GM18909 (cell line): ENCODE measurements at regions not wholly inside any gene's neighbourhood (a gene's known extent, or its start where the extent isn't known, plus 50 kb on each side); places are given as distances from the start of the nearest gene placed in this dataset.
"Not testable (repeated sequence)": the region's sequence is repeated elsewhere in the genome, so short reads cannot be mapped to it uniquely, and the experiment has no call there.

ENCODE experiments used
- ATAC-seq: cut with Tn5 transposase; IDR thresholded peaks from one replicate; pipeline ENCODE4 v1.9.1; 2021; ENCODE audit warnings: mild to moderate bottlenecking; ENCODE audit not compliant: unreplicated experiment, poor library complexity

DNA sequence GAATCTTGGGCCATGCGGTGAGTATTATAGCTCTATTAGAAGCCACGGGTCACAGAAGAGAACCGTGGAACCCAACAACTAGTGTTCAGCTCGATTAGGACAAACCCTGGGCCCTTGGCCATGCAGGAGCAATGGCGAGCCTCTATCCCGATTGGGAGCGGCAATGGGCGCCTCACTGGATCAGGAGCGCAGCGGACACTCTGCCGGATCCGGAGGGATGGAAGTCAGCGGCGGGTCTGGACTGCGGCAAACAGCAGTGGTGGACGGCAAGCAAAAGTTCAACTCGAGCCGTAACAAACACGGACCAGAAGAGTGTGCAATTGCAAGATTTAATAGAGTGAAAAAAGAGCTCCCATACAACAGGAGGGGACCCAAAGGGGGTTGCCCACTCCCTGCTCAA is 1481.9 kb downstream of the PCDH9 start:
- no peak for ATAC-seq

DNA sequence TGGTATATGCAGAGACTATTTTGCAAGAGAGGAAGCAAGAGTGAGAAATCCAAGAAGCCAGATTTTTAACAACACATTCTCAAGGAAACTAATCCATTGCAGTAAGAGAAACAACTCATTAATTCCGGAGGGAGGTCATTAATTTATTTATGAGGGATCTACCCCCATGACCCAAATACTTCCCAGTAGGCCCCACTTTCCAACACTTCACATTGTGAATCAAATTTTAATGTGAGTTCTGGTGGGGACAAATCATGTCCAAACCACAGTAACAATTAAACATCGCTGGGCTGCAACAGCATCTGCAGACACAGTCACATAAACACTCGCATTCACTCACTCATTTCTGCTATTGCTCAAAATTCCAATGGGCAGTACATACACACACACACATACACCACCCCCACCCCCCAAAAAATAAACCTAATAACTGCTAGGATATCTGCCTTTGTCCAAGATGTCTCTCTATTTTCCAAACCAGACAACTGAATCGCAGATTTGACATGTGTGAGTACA is 1483.7 kb downstream of the PCDH9 start:
- ATAC-seq, result no peak

DNA sequence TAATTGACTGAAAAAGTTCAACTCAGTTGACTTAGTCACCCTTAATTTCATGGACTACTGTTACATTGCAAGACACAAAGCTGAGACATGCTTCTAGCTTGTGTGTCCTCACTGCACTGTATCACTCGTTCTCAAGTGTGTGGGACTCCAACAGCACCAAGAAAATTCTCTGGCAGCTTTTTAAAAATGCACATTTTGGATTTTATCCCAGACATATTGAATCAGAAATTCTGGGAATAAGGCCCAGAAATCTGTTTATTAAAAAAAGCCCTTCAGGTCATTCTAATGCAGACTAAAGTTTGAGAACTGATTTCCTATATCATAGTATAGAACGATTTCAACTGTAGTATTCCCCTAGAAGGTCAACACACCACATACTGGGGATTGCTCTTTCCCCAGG is 1485.3 kb downstream of the PCDH9 start:
- no peak for ATAC-seq

DNA sequence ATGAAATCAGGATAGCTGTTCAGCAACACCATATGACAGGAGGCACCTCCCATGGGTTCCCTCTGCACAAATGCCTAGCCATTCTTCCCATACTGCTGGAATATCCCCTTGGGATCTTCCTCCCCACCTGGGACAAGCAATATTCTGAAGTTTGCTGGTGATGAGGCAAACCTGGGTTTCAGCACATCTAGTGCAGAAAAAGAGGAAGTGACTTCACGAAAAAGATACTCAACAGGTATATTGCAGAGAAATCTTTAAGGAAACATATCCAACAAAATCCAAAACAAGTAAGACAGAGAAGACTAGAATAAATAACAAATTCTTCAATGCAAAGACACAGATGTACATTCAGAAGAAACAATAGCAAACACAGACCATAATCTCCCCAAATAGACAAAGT is 1497.0 kb downstream of the PCDH9 start:
- no peak for ATAC-seq

DNA sequence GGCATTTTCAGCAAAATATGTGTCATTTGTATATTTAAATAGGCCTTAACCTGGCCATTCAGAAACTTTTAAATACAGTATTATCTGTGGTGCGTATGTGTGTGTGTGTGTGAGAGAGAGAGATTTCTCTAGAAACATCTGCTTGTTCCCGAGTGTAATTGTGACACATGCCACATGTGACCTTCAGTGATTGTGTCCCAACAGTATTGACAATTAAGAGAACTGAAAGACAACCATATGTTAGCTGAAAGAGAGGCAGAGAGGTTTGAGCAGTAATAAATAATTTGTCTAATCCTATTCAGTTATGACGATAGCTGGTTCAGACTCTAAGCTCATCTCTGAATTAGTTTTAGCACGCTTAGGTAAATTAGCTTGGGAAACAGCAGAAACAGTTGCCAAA is 1503.1 kb downstream of the PCDH9 start:
- no peak for ATAC-seq

DNA sequence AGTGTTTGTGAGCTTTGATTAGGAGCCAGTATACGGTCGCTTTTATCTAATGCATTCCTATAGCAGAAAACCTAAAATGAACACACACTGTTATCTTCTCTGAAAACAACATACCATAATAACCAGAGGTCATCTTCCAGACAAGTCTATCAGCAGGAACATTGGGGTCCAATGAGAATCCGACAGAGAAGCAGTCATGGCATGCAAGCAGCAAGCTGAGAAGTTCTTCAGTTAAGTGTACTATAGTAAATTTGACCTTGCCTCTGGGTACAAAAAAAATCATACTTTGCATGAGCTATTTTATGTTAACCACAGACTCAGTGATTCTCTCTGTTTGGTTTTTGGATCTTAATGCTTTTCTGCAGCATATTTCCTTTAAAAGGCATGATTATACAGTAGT is 1505.1 kb downstream of the PCDH9 start:
- no peak for ATAC-seq

DNA sequence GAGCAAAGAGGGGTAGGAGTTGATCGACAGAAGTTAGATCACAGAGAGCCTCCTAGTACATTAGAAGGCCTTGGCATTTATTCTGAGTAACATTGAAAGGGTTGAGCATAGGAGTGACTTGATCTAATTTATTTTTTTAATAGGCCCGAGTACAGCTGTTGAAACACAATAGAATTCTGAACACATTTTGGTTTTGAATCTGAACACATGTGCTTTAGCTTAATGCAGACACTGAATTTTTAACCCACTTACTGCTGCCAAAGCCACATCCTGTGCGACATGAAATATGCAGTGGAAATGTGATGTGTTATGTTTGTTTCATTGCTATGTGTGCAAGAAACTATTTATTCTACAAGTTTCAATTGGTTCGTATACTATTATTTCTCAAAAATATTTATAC is 1505.9 kb downstream of the PCDH9 start:
- no peak for ATAC-seq

DNA sequence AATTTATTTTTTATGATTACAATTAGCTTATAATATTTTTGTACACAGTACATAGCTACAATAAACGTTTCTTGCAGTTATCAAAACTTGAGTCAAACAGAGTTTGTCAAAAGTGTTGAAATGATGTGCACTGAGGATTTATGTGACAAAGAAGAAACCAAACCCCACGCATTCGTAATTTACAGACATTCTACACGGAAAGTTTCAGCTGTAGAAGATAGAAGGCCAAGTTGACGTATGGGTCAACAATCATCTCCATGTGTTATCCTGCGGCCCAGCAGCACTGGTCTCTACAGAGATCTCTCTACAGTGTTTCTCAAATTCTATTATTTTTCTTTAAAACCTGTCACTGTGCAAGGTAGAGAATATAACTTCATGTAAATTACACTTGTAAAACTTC is 1507.6 kb downstream of the PCDH9 start:
- ATAC-seq, result no peak

DNA sequence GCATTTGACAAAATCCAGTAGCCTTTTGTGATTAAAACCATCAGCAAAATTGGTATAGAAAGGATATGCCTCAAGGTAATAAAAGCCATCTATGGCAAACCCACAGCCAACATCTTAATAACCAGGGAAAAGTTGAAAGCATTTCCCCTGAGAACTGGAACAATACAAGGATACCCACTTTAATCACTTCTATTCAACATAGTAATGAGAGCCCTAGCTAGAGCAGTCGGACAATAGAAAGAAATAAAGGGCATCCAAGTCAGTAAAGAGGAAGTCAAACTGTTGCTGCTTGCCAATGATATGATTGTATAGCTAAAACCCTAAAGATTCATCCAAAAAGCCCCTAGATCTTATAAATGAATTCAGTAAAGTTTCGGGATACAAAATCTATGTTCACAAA is 1510.3 kb downstream of the PCDH9 start:
- ATAC-seq, result no peak

DNA sequence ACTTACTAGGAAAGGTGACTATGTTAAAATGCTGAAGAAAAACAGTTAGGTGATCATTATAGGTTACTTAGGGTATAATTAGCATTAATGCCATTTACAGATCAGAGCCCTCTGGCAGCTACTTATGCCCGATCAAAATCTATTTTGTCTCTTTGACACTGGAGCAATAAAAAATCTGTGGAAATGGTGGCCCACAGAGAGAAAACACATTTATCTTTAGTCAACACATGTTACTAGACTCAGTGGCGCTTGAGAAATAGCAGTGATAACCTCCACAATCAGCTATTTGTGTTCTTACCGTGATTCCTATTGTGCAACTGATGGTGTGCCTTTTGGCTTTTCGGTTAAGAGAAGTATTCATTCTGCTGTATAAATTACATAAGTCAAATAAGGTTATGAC is 1519.6 kb downstream of the PCDH9 start:
- no peak for ATAC-seq

DNA sequence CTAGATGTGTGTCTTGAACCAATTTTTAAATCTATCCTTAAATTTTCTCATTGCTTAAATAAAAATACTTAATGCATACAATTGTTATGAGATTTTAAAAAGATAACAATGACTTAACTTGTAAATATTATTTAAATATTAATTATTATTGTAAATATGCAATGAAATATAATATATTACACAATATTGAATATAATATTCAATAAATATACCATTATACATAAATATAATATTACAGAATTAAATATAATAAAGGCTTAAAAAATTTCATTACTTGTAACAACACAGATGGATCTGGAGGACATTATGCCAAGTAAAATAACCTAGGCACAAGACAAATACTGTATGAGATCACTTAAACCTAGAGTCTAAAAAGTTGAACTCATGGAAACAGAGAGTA is 1532.3 kb downstream of the PCDH9 start:
- no peak for ATAC-seq

DNA sequence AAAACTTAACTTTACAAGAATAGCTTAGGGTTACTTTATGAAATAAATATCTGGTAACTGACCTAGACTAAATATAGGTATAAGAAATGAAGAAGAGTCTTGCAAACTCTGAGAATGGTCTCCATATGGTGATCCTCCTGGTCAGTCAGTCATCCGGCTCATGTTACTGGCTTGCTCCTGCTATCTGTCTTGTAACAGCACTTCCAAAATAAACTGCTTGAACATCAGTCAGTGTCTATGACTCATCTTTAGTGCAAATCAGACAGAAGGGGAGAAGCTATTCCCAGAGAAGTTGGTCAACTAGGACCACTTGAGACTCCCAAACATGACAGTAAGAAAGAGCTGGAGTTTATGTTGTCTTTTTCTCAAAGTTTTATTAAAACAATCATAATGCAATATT is 1550.9 kb downstream of the PCDH9 start:
- ATAC-seq, result no peak

DNA sequence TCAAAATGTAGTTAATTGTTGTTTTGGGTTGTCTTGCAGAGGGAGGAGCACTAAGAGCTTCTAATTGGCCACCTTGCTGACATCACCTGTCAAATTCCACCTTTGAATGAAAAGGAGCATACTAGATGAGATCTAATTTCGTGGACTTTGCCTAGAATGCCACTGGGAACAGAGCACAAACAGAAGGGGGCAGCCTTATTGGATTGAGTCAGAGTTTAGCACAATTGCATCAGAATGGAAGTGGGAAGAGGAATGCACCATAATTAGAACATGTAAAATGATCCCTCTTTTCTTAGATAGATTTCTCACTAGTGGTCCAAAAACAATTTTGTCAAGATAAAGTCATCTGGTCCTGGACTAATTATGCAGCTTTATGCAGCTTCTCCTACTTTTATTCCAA is 1552.2 kb downstream of the PCDH9 start:
- ATAC-seq, result no peak

DNA sequence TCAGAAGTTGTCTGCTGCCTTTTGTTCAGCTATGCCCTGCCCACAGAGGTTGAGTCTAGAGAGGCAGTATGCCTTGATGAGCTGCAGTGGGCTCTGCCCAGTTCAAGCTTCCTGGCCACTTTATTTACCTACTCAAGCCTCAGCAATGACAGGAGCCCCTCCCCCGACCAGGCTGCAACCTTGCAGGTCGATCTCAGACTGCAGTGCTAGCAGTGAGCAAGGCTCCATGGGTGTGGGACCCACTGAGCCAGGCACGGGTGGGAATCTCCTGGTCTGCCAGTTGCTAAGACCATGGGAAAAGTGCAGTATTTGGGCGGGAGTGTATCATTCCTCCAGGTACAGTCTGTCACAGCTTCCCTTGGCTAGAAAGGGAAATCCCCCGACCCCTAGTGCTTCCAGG is 1554.8 kb downstream of the PCDH9 start:
- not testable (repeated sequence) for ATAC-seq

DNA sequence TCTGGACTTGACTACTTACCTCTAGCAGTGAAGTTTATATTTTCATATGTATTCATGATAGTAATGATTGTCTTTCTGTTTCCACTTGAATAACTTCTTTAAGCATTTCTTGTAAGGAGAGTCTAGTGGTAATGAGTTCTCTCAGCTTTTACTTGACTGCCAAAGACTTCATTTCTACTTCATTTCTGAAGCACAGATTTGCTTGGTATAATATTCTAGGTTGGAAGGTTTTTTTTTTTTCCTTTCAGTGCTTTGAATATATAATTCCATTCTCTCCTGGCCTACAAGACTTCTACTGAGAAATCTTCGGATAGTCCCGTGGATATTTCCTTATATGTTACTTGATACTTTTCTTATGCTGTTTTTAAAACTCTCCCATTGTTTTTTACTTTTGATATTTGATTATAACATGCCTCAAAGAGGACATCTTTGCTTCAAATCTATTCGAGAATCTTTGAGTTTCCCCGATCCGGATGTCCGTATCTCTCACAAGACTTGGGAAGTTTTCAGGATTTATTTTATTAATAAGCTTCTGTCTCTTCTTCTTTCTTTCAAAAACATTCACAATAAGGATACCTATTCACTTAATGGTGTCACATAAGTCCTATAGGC is 1560.0 kb downstream of the PCDH9 start:
- no peak for ATAC-seq

DNA sequence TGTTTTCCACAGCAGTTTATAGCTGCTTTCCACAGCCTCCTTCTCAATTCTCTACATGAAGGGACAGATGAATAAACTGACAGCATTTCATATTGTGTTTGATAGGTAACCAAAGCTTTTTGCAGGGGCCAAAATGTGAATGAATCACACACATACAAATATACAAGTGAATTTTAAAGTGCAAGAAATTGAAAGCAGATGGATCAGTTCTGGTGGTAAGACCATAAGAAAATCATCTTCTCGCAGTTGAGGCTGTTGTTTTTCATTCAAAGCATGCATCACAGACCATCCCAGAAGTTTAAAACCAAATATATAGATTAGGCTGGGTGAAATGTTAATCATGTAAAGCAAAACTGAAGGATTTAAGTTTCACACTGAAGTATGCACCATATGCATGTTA is 1569.4 kb downstream of the PCDH9 start:
- no peak for ATAC-seq

DNA sequence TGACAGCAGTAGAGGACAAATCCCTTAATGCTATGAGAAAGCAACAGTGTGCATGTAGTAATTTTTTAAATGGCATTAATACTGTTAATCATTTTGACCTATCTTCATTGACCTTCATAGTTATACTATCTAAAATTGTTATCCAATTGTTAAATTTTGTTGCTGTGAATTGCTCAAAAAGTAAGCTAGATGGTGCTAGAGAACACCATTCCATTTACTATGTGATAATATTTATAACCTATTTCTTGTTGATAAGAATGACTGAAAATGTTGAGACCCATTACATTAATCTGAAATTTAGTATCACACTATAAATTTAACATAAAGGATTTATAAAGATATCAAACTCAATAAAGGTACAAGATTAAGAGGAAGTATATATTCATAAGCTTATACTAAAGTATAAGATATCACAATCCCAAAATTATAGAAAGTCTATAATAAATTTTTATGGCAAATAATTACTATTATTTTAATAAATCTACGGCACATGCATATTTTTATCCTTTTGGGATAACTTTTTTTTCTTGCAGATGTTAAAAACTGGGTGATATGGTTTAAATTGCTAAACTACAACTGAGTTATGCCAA is 1573.3 kb downstream of the PCDH9 start:
- ATAC-seq, result no peak

DNA sequence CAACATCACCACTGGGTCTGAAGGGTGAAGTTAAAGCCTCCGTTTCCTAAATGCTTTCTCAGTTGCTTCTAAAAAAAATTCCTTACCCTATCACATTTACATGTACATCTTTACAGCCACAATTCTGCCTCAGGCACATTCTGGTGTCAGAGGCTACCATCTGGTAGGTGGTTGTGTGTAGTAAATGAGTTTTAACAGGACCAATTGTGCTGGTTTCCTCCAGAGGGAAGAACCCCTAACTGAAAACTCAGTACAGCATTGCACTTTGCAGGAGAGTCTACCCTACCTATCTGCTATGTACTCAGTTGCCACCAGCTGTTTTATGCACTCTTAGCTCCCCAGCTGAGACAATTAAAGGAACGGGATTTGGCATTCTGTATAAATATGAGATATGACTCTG is 1576.5 kb downstream of the PCDH9 start:
- ATAC-seq, result no peak

DNA sequence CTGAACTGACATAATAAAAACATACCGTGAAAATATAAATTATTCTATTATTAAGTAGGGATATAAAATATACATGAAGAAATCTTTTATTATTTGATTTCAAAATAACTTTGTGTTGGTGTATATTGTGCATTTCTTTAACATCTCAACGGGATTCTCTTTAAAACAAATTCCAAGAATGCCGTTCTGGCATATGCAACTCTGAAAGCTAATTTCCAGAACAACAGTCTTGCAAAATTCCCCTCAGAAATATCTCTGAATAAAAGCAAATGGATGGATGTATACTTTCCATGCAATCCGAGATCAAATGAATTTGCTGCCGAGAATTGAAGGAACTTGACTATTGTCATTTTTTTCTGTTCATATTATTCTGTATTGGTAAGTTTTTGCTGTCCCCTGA is 1579.8 kb downstream of the PCDH9 start:
- ATAC-seq, result no peak

DNA sequence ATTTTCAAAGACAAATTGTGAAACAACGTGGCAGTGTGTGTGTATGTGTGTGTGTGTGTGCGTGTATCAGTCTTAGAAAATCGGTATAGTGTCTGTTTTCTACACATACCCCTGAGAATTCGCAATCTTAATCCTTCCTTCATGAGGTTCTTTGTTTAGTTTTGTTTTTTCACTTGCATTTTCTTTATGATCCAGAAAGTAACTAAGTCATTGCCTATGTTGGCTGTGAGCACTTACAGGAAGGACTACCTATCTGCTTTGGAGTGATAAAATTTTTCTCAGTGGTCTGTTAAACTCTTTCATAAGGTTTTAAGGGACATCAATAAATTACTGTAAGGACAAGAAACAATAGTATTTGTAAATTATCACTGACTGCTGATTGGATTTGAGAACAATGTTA is 1587.1 kb downstream of the PCDH9 start:
- ATAC-seq, result no peak

DNA sequence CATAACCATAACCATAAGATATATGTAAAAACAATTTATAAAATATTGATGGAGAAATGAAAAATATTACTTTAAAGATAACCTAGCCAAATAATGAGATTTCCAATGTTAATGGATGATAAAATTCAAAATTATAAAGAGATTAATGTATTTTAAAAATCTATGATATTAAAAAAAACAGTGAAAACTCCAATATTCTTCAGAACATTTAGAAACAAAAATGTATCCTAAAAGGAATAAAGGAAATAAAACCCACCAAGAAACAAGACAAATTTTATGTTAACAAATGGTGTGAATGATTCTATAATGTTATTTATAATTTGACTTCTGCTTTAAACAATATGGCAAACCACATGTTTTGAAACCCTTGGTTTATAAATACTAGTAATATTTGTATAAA is 1587.8 kb downstream of the PCDH9 start:
- no peak for ATAC-seq

DNA sequence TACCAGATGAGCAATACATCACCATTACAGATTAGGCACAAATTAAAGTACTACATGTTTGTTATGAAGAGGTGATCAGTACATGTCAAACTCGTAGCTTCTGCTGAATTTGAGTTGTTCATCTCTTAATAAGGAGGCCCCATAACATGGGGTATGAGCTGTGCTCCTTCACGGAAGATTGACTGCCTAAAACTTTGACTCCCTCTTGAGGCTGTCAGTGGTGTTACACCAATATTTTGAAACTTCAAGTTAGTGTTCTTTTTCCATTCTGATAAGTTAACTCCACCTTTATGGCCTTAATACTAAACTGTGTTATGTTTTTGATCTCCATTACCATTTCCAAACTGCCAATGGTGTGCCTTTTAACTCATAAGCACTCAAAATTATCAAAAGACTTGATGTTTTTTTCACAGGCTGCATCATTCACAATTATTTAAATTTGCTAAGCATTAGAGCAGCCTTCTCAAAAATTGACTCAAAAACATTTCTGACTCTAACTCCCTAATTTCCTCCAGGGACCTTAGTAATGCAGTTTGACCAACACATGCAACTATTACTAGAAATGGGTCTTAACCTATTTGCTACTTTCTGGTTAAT is 1591.5 kb downstream of the PCDH9 start:
- peak; percentile 94 for ATAC-seq
